CD4-positive, alpha-beta T cell treated with Interleukin-15 for 1 hour (primary cell): ENCODE measurements at regions not wholly inside any gene's neighbourhood (a gene's known extent, or its start where the extent isn't known, plus 50 kb on each side); places are given as distances from the start of the nearest gene placed in this dataset.

Experiments used
- DNase-seq: peaks from one replicate; pipeline ENCODE4 v3.0.0-alpha.2; 2020

DNA sequence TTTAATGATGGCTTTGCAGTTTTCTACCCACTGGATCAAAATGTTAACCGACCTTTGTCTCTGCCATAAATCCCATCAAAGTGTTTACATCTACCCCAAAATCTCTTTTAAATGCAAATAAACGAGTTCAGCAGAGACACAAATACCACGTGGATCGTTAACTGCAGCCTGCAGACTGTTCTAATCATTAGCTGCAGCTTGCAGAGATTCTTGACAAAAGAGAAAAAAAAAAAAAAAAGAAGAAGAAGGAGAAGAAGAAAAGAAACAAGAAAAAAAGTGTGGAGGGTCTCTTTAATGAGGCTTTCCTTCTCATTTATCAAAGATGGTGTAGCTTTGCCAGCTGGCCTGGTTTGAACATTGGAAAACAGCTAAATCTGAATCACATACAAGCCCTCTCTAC, 275.7 kb downstream of the NEDD1 start:
- DNase-seq, result no peak

DNA sequence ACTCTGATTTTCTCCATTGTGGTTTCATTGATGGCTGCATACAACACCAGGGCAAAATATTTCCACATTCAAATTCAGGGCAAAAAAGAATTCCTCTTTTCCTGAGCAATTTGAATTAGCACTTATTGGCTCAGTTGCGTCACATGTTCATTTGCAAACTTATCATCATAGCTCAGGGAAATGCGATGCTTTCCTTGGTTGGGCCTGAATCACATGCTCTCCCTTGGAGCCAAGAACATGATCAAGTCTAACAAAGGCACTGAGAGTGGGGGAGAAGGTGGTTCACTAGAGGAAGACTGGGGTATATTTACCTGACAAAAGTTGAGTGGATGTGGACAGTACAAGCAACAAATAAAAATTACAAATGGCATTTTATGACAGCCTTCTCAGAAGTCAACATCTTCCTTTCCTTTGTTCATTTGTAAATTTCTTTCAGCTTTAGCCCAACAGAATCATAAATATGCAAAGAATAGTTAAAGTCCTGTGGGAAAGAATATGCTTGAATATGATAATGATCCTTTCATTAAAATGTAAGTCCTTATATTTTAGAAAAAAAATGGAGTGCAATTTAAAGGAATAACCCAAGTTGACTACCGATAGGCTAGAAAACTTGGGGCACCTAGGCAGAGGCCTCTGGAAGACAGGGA, 277.2 kb downstream of the NEDD1 start:
- no peak for DNase-seq

DNA sequence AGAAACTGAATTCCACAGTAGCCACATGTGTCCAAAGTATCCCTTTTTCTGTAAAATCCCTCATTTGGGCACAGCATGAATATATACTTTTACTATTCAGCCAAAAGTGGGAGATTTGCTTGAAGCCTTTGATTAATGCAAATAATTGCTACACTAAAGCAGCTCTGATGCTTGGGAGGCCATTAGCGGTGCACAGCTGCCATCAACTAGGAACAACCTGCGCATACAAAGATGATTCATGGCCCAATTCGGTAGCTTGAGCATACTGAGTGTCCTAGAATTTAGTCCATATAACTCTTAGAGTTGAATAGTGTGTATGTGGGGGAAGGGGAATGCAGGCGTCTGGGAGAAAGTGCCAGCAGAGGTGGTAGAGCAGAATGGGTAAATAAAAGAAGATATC, 277.0 kb upstream of the RMST start:
- no peak for DNase-seq

DNA sequence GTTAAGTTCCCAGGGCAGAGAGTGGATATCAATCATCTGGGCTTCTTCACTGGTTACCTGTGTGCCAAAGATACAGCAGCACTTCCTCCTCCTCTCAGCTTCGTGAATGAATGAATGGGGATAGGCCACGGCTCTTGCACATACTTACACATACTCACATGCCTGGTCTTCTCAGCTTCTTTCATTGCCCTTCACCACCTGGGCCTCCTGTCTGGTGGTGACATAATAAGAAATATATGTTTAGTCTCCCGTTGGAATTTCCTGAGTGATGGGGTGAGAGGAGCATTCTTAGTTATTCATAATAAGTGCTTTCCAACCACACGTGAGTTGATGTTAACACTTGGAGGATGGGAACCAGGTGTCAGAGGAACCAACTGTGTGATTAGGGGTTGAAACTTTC, 268.1 kb upstream of the RMST start:
- no peak for DNase-seq

GRCh38 chr12:97200181-97200580, 262.4 kb upstream of the RMST start:
- DNase-seq, result no peak

- DNase-seq, result no peak
Observed at GRCh38 chr12:97203408-97203807, 259.2 kb upstream of the RMST start.

DNA sequence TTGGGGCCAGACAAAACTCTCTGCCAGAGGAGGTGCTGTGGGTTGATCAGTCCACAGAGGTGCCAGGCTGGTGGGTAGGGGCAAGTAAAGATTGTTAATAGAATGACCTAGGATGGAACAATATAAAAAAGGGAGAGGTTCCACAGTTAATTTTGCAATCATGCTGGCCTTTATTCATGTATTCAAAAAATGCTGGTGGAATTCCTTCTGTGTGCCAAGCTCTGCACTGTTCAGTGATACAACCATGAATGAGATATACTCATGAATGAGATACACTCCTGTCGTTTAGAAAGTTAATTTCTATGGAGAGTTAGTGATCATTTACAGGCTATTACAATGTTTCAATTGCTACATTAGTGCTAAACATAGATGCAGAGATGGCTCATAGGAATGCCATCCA, 252.6 kb upstream of the RMST start:
- no peak for DNase-seq

DNA sequence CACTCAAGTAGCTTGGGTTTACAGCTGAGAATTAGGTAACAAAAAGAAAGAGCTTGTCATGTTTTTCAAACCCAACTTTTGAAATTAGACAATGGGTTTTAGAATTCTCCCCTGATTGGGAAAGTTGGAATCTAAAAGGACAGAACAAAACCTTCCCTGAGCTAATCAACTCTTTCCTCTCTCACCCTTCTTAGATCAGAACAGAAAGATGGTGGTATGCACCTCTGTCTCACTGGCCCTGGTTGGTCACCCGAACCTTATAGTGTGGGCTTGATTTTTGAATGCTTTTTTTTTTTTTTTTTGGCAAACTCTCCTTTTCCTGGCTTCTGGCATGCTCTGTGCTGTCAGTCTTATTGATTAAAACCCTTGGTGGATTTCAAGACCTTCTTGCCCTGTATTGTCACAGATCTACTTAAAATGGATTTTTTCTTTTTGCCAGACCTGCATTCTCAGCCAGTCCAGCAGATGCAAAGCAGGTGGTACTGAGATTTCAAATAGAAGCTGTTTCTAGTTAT, 251.1 kb upstream of the RMST start:
- no peak for DNase-seq

- DNase-seq, result no peak
Observed at GRCh38 chr12:97216848-97217247, 245.8 kb upstream of the RMST start.

- no peak for DNase-seq
Observed at GRCh38 chr12:97222391-97222790, 240.2 kb upstream of the RMST start.

DNA sequence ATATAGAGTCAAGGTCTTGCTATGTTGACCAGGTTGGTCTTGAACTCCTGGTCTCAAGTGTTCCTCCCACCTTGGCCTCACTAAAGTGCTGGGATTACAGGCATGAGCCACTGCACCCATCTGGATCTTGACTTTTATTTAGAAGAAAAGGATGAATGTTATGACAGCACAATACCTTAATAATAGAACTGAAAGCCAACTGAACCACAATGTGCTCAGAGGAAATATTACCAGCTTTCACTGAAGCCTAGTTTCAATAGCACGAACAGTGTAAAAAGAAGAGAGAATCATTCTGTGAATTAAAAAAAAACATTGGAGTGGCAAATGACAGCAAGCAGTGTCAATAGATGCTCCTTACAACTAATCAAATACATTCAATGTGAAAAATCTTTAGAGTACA, 239.2 kb upstream of the RMST start:
- no peak for DNase-seq

- DNase-seq, result no peak
Observed at GRCh38 chr12:97229004-97229403, 233.6 kb upstream of the RMST start.

GRCh38 chr12:97235102-97235501, 227.5 kb upstream of the RMST start:
- no peak for DNase-seq

DNA sequence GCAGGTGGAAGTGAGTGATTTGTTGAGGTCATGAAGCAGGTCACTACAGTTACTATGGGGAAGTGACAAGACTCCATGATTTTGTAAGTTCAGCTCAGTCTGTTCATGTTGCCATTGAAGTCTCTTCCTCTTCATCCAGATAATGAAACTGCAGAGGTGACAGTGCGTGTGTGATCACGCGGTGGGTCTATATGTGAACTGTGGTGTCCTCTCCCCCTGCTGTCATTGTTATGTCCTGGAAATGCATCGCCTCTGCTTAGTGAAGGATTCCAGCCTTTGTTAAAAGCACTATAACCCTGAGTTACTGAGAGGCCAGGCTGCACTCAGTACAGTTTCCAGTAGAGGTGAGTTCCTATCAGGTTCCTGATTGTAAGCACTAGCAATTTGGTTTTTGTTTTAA, 216.2 kb upstream of the RMST start:
- DNase-seq, result no peak

DNA sequence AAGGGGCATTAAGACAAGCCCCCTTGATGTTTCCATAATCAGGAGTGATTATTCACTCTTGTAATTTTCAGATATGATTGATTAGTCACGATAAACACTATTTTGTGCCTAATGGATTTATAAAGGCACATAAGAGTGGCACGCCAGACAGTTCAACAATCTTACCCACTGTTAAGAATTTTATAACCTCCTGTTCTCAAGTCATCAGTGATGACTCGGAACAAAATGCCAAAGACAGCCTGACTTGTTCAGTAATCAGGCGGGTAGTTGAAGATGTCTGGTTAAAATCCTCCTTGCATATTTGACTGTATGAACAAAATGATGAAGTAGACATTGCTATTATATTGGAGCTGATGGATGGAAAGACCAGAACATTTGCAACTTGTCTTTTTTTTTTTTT, 212.1 kb upstream of the RMST start:
- no peak for DNase-seq

DNA sequence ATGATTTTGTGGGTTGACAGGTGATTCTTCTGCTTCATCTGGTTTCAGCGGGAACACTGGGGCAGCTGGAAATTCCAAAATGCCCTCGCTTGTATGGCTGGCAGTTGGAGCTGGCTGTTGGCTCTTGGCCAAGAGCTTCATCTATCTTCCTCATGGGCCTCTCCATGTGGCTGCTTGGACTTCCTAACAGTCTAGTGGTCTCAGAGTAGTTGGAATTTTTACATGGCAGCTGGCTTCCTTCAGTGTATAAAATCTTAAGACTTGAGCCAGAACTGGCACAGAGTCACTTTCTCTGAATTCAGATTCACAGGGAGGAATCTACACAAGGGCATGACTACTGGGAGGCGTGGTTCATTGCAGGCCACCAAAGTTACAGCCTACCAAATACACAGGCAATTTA, 204.9 kb upstream of the RMST start:
- DNase-seq, result no peak

- no peak for DNase-seq
Observed at GRCh38 chr12:97259098-97259497, 203.5 kb upstream of the RMST start.

- DNase-seq, result no peak
Observed at GRCh38 chr12:97260786-97261185, 201.8 kb upstream of the RMST start.

DNA sequence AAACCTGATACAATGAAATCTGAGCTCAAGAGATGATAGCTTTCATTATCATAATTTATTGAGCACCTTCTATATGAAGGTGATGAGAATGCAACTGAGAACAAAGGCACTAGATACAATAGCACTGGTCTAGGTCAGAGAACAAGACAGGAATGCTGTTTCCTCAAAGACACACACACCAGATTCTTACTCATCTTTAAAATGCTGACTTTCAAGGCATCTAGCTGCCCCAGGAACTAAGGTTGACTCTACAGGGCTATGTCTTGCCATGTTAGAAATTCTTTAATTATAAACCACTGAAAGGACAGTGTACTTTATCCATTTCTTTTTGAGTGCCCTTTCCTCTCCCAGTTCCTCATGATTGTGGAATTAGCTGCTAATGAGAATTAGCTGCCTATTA, 195.4 kb upstream of the RMST start:
- no peak for DNase-seq

GRCh38 chr12:97267594-97268202, 194.9 kb upstream of the RMST start:
- DNase-seq, result no peak

DNA sequence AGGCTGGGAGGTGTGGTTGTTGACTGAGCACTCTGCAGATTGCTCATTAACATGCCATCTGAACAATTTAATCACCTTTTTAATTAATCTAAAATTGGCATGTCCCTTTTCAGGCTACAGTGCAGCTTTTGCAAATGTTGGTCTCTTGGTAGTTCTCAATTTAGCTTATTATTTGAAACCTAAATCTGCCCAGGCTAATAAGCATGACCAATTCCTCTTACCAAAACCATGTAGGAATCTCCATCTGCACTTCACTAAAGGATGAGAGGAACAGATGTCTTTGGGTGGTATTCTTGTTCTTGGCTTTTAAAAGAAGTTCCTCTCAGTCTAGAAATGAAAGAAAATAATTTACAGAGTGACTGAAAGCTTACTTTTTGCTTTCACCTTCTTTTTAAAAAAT, 190.1 kb upstream of the RMST start:
- DNase-seq, result no peak

DNA sequence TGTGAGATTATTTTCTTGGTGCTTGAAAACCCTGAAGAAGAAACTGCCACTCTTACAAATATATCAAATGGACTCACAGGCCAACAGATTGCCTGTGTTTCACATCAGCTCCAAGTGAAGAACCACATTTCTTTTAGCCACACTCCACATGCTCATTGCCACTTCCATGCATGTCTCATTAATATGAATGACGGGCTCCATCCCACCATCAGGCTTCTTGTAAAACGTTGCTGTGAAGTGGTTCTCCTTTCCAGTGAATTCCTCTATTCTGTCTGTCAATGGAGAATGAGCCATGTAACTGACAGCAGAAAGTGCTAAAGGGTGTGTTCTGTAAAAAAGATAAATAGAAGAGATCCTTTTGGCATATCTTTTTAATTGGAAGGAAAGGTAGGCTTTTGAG, 188.2 kb upstream of the RMST start:
- no peak for DNase-seq

- DNase-seq, result no peak
Observed at GRCh38 chr12:97275256-97275655, 187.3 kb upstream of the RMST start.

GRCh38 chr12:97275728-97276590, 186.6 kb upstream of the RMST start:
- no peak for DNase-seq
